ENCODE measurements at regions not wholly inside any gene's neighbourhood (a gene's known extent, or its start where the extent isn't known, plus 50 kb on each side); places are given as distances from the start of the nearest gene placed in this dataset.

GRCh38 chr11:86183694-86184093 lies 60.9 kb upstream of the EED start:
- intact Hi-C loops (cut with micrococcal nuclease; ENCODE audit: unreplicated experiment), result no loop called here
- POLR2A ChIA-PET, result interaction anchor here (0.9 kb wide), 1 partner anchor 9 kb away, joined by 3 read pairs; no protein-coding TSS in a partner anchor
- TF ChIP-seq, protein P1, sequence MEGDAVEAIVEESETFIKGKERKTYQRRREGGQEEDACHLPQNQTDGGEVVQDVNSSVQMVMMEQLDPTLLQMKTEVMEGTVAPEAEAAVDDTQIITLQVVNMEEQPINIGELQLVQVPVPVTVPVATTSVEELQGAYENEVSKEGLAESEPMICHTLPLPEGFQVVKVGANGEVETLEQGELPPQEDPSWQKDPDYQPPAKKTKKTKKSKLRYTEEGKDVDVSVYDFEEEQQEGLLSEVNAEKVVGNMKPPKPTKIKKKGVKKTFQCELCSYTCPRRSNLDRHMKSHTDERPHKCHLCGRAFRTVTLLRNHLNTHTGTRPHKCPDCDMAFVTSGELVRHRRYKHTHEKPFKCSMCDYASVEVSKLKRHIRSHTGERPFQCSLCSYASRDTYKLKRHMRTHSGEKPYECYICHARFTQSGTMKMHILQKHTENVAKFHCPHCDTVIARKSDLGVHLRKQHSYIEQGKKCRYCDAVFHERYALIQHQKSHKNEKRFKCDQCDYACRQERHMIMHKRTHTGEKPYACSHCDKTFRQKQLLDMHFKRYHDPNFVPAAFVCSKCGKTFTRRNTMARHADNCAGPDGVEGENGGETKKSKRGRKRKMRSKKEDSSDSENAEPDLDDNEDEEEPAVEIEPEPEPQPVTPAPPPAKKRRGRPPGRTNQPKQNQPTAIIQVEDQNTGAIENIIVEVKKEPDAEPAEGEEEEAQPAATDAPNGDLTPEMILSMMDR (conservative IDR thresholded peaks at IDR 0.05; ENCODE audit: low read length), result no peak
- TF ChIP-seq EZH2phosphoT487 (IDR thresholded peaks at IDR 0.05; ENCODE audit: borderline replicate concordance, low read depth, low read length), result no peak
- no peaks in the 10 kb centered on the region for H3K9me2 ChIP-seq (ENCODE audit: insufficient read depth, low read length)
- H3K27ac ChIP-seq (ENCODE audit: low read depth, low read length, poor library complexity, severe bottlenecking), result no peak overlapping the region
- BruUV-seq (replicated peaks), result no TSS peak
- no peak overlapping the region for H3K4me2 ChIP-seq (ENCODE audit: low read length)
- no peaks in the 10 kb centered on the region for H3K9me3 ChIP-seq (ENCODE audit: low read length)
- no peaks in the 10 kb centered on the region for H3K79me2 ChIP-seq (ENCODE audit: insufficient read depth, low read depth, low read length)
- no peaks in the 10 kb centered on the region for H4K20me1 ChIP-seq (ENCODE audit: insufficient read depth, low read length)
- no peak for DNase-seq (ENCODE audit: low spot score)
- no peak overlapping the region for H2AFZ ChIP-seq (ENCODE audit: low read length)
- H3K4me1 ChIP-seq (ENCODE audit: insufficient read depth, low read length, poor library complexity, severe bottlenecking), result peaks cover 5% of the 10 kb centered on the region
- CTCF ChIA-PET (ENCODE audit: unreplicated experiment), result no interaction called here
- no peaks in the 10 kb centered on the region for H3K36me3 ChIP-seq (ENCODE audit: insufficient read depth, low read length)
- H3K4me3 ChIP-seq (ENCODE audit: low read depth, low read length, poor library complexity, severe bottlenecking), result no peak overlapping the region

- Histone ChIP-seq H3K27ac (ENCODE audit: low read depth, low read length, poor library complexity, severe bottlenecking) (no peak overlapping the region), H3K9me3 (ENCODE audit: low read length) (no peaks in the 10 kb centered on the region), H2AFZ (ENCODE audit: low read length) (no peak overlapping the region; the same call in 1 of the 2 replicates), H3K9me2 (ENCODE audit: insufficient read depth, low read length) (no peaks in the 10 kb centered on the region), H3K4me2 (ENCODE audit: low read length) (no peak overlapping the region), H3K4me3 (ENCODE audit: low read depth, low read length, poor library complexity, severe bottlenecking) (no peak overlapping the region), H3K4me1 (ENCODE audit: insufficient read depth, low read length, poor library complexity, severe bottlenecking) (peaks cover 5% of the 10 kb centered on the region), H4K20me1 (ENCODE audit: insufficient read depth, low read length) (no peaks in the 10 kb centered on the region), H3K36me3 (ENCODE audit: insufficient read depth, low read length) (no peaks in the 10 kb centered on the region), H3K79me2 (ENCODE audit: insufficient read depth, low read depth, low read length) (no peaks in the 10 kb centered on the region)
- BruUV-seq (replicated peaks), result no TSS peak
- DNase-seq (ENCODE audit: low spot score), result peak; percentile 11
- intact Hi-C loops (cut with micrococcal nuclease; ENCODE audit: unreplicated experiment), result no loop called here
- POLR2A ChIA-PET, result interaction anchor here (0.6 to 0.9 kb wide), 2 partner anchors 10 to 27 kb away, joined by 3 read pairs; no protein-coding TSS in a partner anchor
- CTCF ChIA-PET (ENCODE audit: unreplicated experiment), result no interaction called here
- no peak for TF ChIP-seq EZH2phosphoT487 (IDR thresholded peaks at IDR 0.05; ENCODE audit: borderline replicate concordance, low read depth, low read length)
- TF ChIP-seq, protein P1 (conservative IDR thresholded peaks at IDR 0.05; ENCODE audit: low read length), result no peak
Measured at GRCh38 chr11:86182976-86183584, 61.5 kb upstream of the EED start.

GRCh38 chr11:86181379-86181778 lies 63.2 kb upstream of the EED start:
- CTCF ChIA-PET (ENCODE audit: unreplicated experiment), result no interaction called here
- POLR2A ChIA-PET, result interaction anchor here (0.6 kb wide), 1 partner anchor 1631 kb away, joined by 3 read pairs; no protein-coding TSS in a partner anchor
- H3K79me2 ChIP-seq (ENCODE audit: insufficient read depth, low read depth, low read length), result no peaks in the 10 kb centered on the region
- no peaks in the 10 kb centered on the region for H3K36me3 ChIP-seq (ENCODE audit: insufficient read depth, low read length)
- intact Hi-C loops (cut with micrococcal nuclease; ENCODE audit: unreplicated experiment), result no loop called here
- H3K4me2 ChIP-seq (ENCODE audit: low read length), result no peak overlapping the region
- no peaks in the 10 kb centered on the region for H3K9me2 ChIP-seq (ENCODE audit: insufficient read depth, low read length)
- no TSS peak for BruUV-seq (replicated peaks)
- TF ChIP-seq, protein P1 (conservative IDR thresholded peaks at IDR 0.05; ENCODE audit: low read length), result no peak
- TF ChIP-seq EZH2phosphoT487 (IDR thresholded peaks at IDR 0.05; ENCODE audit: borderline replicate concordance, low read depth, low read length), result no peak
- no peaks in the 10 kb centered on the region for H3K9me3 ChIP-seq (ENCODE audit: low read length)
- no peak overlapping the region for H3K27ac ChIP-seq (ENCODE audit: low read depth, low read length, poor library complexity, severe bottlenecking)
- peaks cover 5% of the 10 kb centered on the region for H3K4me1 ChIP-seq (ENCODE audit: insufficient read depth, low read length, poor library complexity, severe bottlenecking)
- H4K20me1 ChIP-seq (ENCODE audit: insufficient read depth, low read length), result no peaks in the 10 kb centered on the region
- DNase-seq (ENCODE audit: low spot score), result no peak
- H2AFZ ChIP-seq (ENCODE audit: low read length), result no peak overlapping the region
- H3K4me3 ChIP-seq (ENCODE audit: low read depth, low read length, poor library complexity, severe bottlenecking), result no peak overlapping the region

Measured in OCI-LY7 (cell line).